IMR-90 (cell line): ENCODE measurements at regions not wholly inside any gene's neighbourhood (a gene's known extent, or its start where the extent isn't known, plus 50 kb on each side); places are given as distances from the start of the nearest gene placed in this dataset.

Source experiments
- ATAC-seq: fragments of 200-7000 bp; cut with Tn5 transposase; 2 replicates; pipeline ENCODE4 v1.9.1; 2020; ENCODE audit warnings: low read depth, mild to moderate bottlenecking, moderate library complexity
- BruUV-seq: library from RNA; stranded (reverse); fragments of 400-500 nt; replicated peaks from 2 replicates; lab custom pipeline; 2021; lab: Mats Ljungman, UMichigan
- CTCF ChIA-PET: fragments of 300-600 bp; formaldehyde crosslinking; extraction: SDS; loops from one replicate; lab custom pipeline; 2021; ENCODE audit warnings: antibody characterized with exemption; lab: Yijun Ruan, JAX
- POLR2A ChIA-PET: fragments of 300-600 bp; sonication (Branson Sonifier 250); formaldehyde crosslinking; loops from one replicate; lab custom pipeline; 2022; ENCODE audit warnings: antibody characterized with exemption; ENCODE audit not compliant: unreplicated experiment; lab: Charles Lee
- DNase-seq: peaks from one replicate; pipeline ENCODE4 v3.0.0; 2013
- H2AFZ ChIP-seq: replicated peaks from 2 replicates; pipeline ENCODE3; 2013; ENCODE audit warnings: low read length, mild to moderate bottlenecking; ENCODE audit not compliant: poor library complexity
- H2AK5ac ChIP-seq: 2 replicates; pipeline ENCODE4 v1.6.1; 2013; ENCODE audit warnings: low read depth, low read length, inconsistent platforms
- H2AK9ac ChIP-seq: replicated peaks from 2 replicates; pipeline ENCODE3; 2013; ENCODE audit warnings: mild to moderate bottlenecking, low read depth, low read length, moderate library complexity; ENCODE audit not compliant: poor library complexity
- H2BK120ac ChIP-seq: 2 replicates; pipeline ENCODE4 v1.6.1; 2013; ENCODE audit warnings: low read depth, low read length, inconsistent platforms
- H2BK15ac ChIP-seq: 3 replicates; pipeline ENCODE4 v1.6.1; 2013; ENCODE audit warnings: low read depth, low read length, inconsistent platforms
- H2BK20ac ChIP-seq: 2 replicates; pipeline ENCODE4 v1.6.1; 2013; ENCODE audit warnings: low read depth, mild to moderate bottlenecking, inconsistent platforms, low read length, moderate library complexity
- H2BK5ac ChIP-seq: 2 replicates; pipeline ENCODE4 v1.6.1; 2013; ENCODE audit warnings: mild to moderate bottlenecking, low read depth, low read length, inconsistent platforms; ENCODE audit not compliant: poor library complexity, severe bottlenecking
- H3K14ac ChIP-seq: replicated peaks from 2 replicates; pipeline ENCODE4 v1.6.1; 2013; ENCODE audit warnings: low read depth, low read length, inconsistent platforms
- H3K18ac ChIP-seq: 2 replicates; pipeline ENCODE4 v1.6.1; 2013; ENCODE audit warnings: low read depth, low read length, control low read depth
- H3K23ac ChIP-seq: 2 replicates; pipeline ENCODE4 v1.6.1; 2013; ENCODE audit warnings: low read depth, low read length, inconsistent platforms
- H3K27ac ChIP-seq: 2 replicates; pipeline ENCODE4 v1.5.1; 2013; ENCODE audit warnings: mild to moderate bottlenecking, control low read depth, low read length; ENCODE audit not compliant: insufficient read depth
- H3K27me3 ChIP-seq: 2 replicates; pipeline ENCODE4 v1.6.1; 2013; ENCODE audit warnings: low read length; ENCODE audit not compliant: control insufficient read depth, insufficient read depth
- H3K36me3 ChIP-seq: 2 replicates; pipeline ENCODE4 v1.6.1; 2013; ENCODE audit warnings: low read length, mixed read lengths; ENCODE audit not compliant: control insufficient read depth, insufficient read depth
- H3K4ac ChIP-seq: 2 replicates; pipeline ENCODE4 v1.6.1; 2013; ENCODE audit warnings: low read depth, low read length, inconsistent platforms
- H3K4me1 ChIP-seq: 2 replicates; pipeline ENCODE4 v1.6.1; 2013; ENCODE audit warnings: low read length, mixed read lengths; ENCODE audit not compliant: control insufficient read depth, insufficient read depth
- H3K4me2 ChIP-seq: 2 replicates; pipeline ENCODE4 v1.6.1; 2013; ENCODE audit warnings: low read depth, mild to moderate bottlenecking, control low read depth, low read length, moderate library complexity
- H3K4me3 ChIP-seq: 2 replicates; pipeline ENCODE4 v1.5.1; 2013; ENCODE audit warnings: low read depth, mild to moderate bottlenecking, control low read depth, low read length, moderate library complexity; ENCODE audit not compliant: insufficient read depth
- H3K56ac ChIP-seq: 2 replicates; pipeline ENCODE4 v1.6.1; 2013; ENCODE audit warnings: low read length, inconsistent platforms; ENCODE audit not compliant: insufficient read depth; ENCODE audit errors: extremely low read depth
- H3K79me1 ChIP-seq, 2 experiments: 2 replicates each; pipeline ENCODE4 v1.6.1; 2013; ENCODE audit warnings: low read length in 2 of 2, inconsistent platforms in 1 of 2, low read depth in 1 of 2
- H3K9ac ChIP-seq: 2 replicates; pipeline ENCODE4 v1.6.1; 2013; ENCODE audit warnings: low read depth, low read length, control low read depth
- H3K9me1 ChIP-seq: 2 replicates; pipeline ENCODE4 v1.6.1; 2013; ENCODE audit warnings: low read length, inconsistent platforms; ENCODE audit not compliant: insufficient read depth
- H3K9me3 ChIP-seq: 2 replicates; pipeline ENCODE4 v1.6.1; 2013; ENCODE audit warnings: low read length; ENCODE audit not compliant: control insufficient read depth, insufficient read depth
- H4K20me1 ChIP-seq: 2 replicates; pipeline ENCODE4 v1.6.1; 2013; ENCODE audit warnings: low read length, inconsistent platforms; ENCODE audit not compliant: insufficient read depth
- H4K5ac ChIP-seq: 2 replicates; pipeline ENCODE4 v1.6.1; 2013; ENCODE audit warnings: mild to moderate bottlenecking, low read depth, low read length, control low read depth
- H4K8ac ChIP-seq, 2 experiments: 2 replicates each; pipeline ENCODE4 v1.6.1; 2013; ENCODE audit warnings: low read depth in 2 of 2, low read length in 2 of 2, control low read depth in 1 of 2, inconsistent platforms in 1 of 2
- H4K91ac ChIP-seq: 2 replicates; pipeline ENCODE4 v1.6.1; 2013; ENCODE audit warnings: low read depth, low read length, inconsistent platforms; ENCODE audit not compliant: insufficient read depth
- BHLHE40 ChIP-seq: fragments of 150-350 bp; IDR thresholded peaks from 2 replicates; pipeline ENCODE4 v1.6.1; 2016; ENCODE audit warnings: mild to moderate bottlenecking, low read depth, low read length
- CTCF ChIP-seq: conservative IDR thresholded peaks from 2 replicates; pipeline ENCODE4 v1.5.1; 2012; ENCODE audit warnings: mild to moderate bottlenecking, low read depth, low read length, improper control_type of control experiment
- MAFK ChIP-seq: IDR thresholded peaks from 2 replicates; pipeline ENCODE4 v1.6.1; 2012; ENCODE audit warnings: low read depth, low read length, improper control_type of control experiment
- MAZ ChIP-seq: IDR thresholded peaks from 2 replicates; pipeline ENCODE4 v1.6.1; 2012; ENCODE audit warnings: low read depth, mild to moderate bottlenecking, low read length, improper control_type of control experiment, moderate library complexity, borderline replicate concordance
- NFE2L2 ChIP-seq: fragments of 150-350 bp; IDR thresholded peaks from 2 replicates; pipeline ENCODE4 v1.6.1; 2016; ENCODE audit warnings: low read depth, mild to moderate bottlenecking, low read length
- SMC3 ChIP-seq: fragments of 150-350 bp; IDR thresholded peaks from 2 replicates; pipeline ENCODE4 v1.6.1; 2016; ENCODE audit warnings: low read depth, mild to moderate bottlenecking, antibody characterized with exemption, low read length, moderate library complexity
- USF2 ChIP-seq: fragments of 150-350 bp; IDR thresholded peaks from 2 replicates; pipeline ENCODE4 v1.6.1; 2017; ENCODE audit warnings: mild to moderate bottlenecking, antibody characterized with exemption, low read length, low read depth
- WGBS, 2 experiments: methylation state at CpG; one replicate each; pipeline versions ENCODE4 v1.1.5 to v1.1.7; 2013; ENCODE audit warnings: missing lambda C conversion rate in 2 of 2; ENCODE audit not compliant: insufficient read length in 1 of 2; ENCODE audit errors: extremely low coverage in 2 of 2; 5-methylcytosine and 5-hydroxymethylcytosine counted together
- dilution Hi-C: fragments of 300-500 bp; cut with HindIII; formaldehyde crosslinking; loops from one replicate; pipeline ENCODE4 v1.14.3; 2018; ENCODE audit warnings: low sequenced_read_pairs; ENCODE audit not compliant: unreplicated experiment
- in situ Hi-C: fragments of 300-500 bp; cut with MboI; formaldehyde crosslinking; loops from 3 replicates; pipeline ENCODE4 v1.14.3; 2019; ENCODE audit warnings: low sequenced_read_pairs, inconsistent platforms, mixed read lengths
- intact Hi-C: fragments of 100-400 bp; cut with micrococcal nuclease; formaldehyde crosslinking; loops from 2 replicates; pipeline ENCODE4 v1.10.0; 2022

- no peak overlapping the region for H2BK5ac ChIP-seq
- H4K8ac ChIP-seq: no peak overlapping the region
- H4K91ac ChIP-seq: no peak overlapping the region
- no peak overlapping the region for H3K4me2 ChIP-seq
- no peak for TF ChIP-seq MAZ
- no peak for TF ChIP-seq USF2
- TF ChIP-seq CTCF: no peak
- TF ChIP-seq MAFK: no peak
- no peak for TF ChIP-seq SMC3
- TF ChIP-seq NFE2L2: no peak
- no peak for TF ChIP-seq BHLHE40
- no peak overlapping the region for H2BK15ac ChIP-seq
- H3K56ac ChIP-seq: no peak overlapping the region
- H3K18ac ChIP-seq: no peak overlapping the region
- dilution Hi-C loops (no loop called here), in situ Hi-C loops (no loop called here), intact Hi-C loops (no loop called here)
- no peaks in the 10 kb centered on the region for H3K27me3 ChIP-seq
- H3K14ac ChIP-seq: no peak overlapping the region
- H3K27ac ChIP-seq: no peak overlapping the region
- no peak overlapping the region for H2AFZ ChIP-seq
- no peak overlapping the region for H3K23ac ChIP-seq
- ChIA-PET POLR2A (no interaction called here), CTCF (interaction anchor here (0.6 kb wide), 1 partner anchor 1131 kb away, joined by 3 read pairs; no protein-coding TSS in a partner anchor)
- no peaks in the 10 kb centered on the region for H3K9me3 ChIP-seq
- no peak overlapping the region for H2BK20ac ChIP-seq
- DNase-seq: no peak
- WGBS, 2 experiments: no CpG with 5 or more reads among the region's 1 CpG
- H3K9me1 ChIP-seq: no peaks in the 10 kb centered on the region
- ATAC-seq: no peak
- no peak overlapping the region for H3K4me3 ChIP-seq
- no peaks in the 10 kb centered on the region for H3K36me3 ChIP-seq
- no peak overlapping the region for H4K5ac ChIP-seq
- H2BK120ac ChIP-seq: no peak overlapping the region
- H4K20me1 ChIP-seq: no peaks in the 10 kb centered on the region
- H3K4ac ChIP-seq: no peak overlapping the region
- no peak overlapping the region for H2AK5ac ChIP-seq
- H3K79me1 ChIP-seq: no peaks in the 10 kb centered on the region
- no peak overlapping the region for H2AK9ac ChIP-seq
- H3K9ac ChIP-seq: no peak overlapping the region
- BruUV-seq: no TSS peak
- no peaks in the 10 kb centered on the region for H3K4me1 ChIP-seq
Measured at GRCh38 chr3:132161608-132162007, 126.8 kb upstream of the CPNE4 start.
